Esophagus muscularis mucosa (tissue), 4 donors: ENCODE measurements at regions not wholly inside any gene's neighbourhood (a gene's known extent, or its start where the extent isn't known, plus 50 kb on each side); places are given as distances from the start of the nearest gene placed in this dataset.

Source experiments
- EP300 ChIP-seq: sonication (generic); formaldehyde crosslinking; IDR thresholded peaks from one replicate; pipeline ENCODE4 v1.6.1; 2017; ENCODE audit warnings: antibody characterized with exemption
- POLR2AphosphoS5 ChIP-seq, 2 donors: sonication (generic); formaldehyde crosslinking; IDR thresholded peaks; one replicate each; pipeline ENCODE4 v1.6.1; 2017; ENCODE audit warnings: antibody characterized with exemption in 2 of 2
- TF ChIP-seq, protein P1 (sequence below), 3 experiments: fragments of 200-600 bp in 2 of 3; fragments of 450-650 bp in 1 of 3; sonication (generic) in 2 of 3; IDR thresholded peaks; one replicate each; pipeline ENCODE4 v1.5.1; 2017 to 2019; ENCODE audit warnings: antibody characterized with exemption in 3 of 3, mild to moderate bottlenecking in 2 of 3, moderate library complexity in 1 of 3

DNA sequence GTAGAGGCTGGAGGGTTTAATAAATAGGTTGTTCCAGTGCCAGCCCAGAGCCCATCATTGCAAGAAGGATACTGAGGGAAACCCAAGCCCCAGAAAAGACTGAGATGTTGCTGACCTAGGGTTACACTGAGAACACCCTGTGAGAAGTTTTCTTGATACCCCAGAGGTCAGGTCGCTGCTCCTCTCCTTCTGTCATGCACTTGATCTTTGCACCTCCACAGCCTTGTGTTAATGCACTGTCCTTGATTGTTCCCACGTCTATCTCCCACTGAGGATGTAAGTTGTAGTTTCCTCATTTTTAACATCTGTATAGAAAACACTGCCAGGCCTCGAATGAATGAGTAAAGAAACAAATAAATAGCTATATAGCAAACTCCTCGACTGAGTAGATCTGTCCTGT, 195.3 kb upstream of the AHR start:
- TF ChIP-seq, protein P1, sequence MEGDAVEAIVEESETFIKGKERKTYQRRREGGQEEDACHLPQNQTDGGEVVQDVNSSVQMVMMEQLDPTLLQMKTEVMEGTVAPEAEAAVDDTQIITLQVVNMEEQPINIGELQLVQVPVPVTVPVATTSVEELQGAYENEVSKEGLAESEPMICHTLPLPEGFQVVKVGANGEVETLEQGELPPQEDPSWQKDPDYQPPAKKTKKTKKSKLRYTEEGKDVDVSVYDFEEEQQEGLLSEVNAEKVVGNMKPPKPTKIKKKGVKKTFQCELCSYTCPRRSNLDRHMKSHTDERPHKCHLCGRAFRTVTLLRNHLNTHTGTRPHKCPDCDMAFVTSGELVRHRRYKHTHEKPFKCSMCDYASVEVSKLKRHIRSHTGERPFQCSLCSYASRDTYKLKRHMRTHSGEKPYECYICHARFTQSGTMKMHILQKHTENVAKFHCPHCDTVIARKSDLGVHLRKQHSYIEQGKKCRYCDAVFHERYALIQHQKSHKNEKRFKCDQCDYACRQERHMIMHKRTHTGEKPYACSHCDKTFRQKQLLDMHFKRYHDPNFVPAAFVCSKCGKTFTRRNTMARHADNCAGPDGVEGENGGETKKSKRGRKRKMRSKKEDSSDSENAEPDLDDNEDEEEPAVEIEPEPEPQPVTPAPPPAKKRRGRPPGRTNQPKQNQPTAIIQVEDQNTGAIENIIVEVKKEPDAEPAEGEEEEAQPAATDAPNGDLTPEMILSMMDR (IDR thresholded peaks at IDR 0.05): no peak
- TF ChIP-seq EP300: no peak
- no peak for TF ChIP-seq POLR2AphosphoS5 (IDR thresholded peaks at IDR 0.05)
